D721Med (cell line): ENCODE measurements at regions not wholly inside any gene's neighbourhood (a gene's known extent, or its start where the extent isn't known, plus 50 kb on each side); places are given as distances from the start of the nearest gene placed in this dataset.
A peak's percentile ranks its signal among the peaks of the same experiment; 100 is the strongest.

Source experiments
- DNase-seq: peaks from one replicate; pipeline ENCODE4 v3.0.0; 2011; ENCODE audit warnings: low spot score; ENCODE audit not compliant: insufficient read length
- FAIRE-seq: peaks from 2 replicates; lab custom pipeline; 2011; peaks lifted over from hg19 to GRCh38; lab: Jason Lieb, UNC
- CTCF ChIP-seq: IDR thresholded peaks from 2 replicates; pipeline ENCODE4 v1.5.1; 2012; ENCODE audit warnings: mild to moderate bottlenecking, control low read depth; ENCODE audit not compliant: insufficient read depth; ENCODE audit errors: missing control alignments

- TF ChIP-seq CTCF = no peak
- FAIRE-seq (no peak), DNase-seq (no peak)
Observed at GRCh38 chr1:193850745-193851144, 664.3 kb upstream of the B3GALT2 start.

GRCh38 chr1:193846876-193847604 lies 660.6 kb upstream of the B3GALT2 start:
- no peak for TF ChIP-seq CTCF
- DNase-seq = no peak
- FAIRE-seq = peak; percentile 76

GRCh38 chr1:193846411-193846810 lies 660.0 kb upstream of the B3GALT2 start:
- no peak for TF ChIP-seq CTCF
- DNase-seq (no peak), FAIRE-seq (peak; percentile 90)

- no peak for TF ChIP-seq CTCF
- DNase-seq (no peak), FAIRE-seq (no peak)
Observed at GRCh38 chr1:193841857-193842256, 655.4 kb upstream of the B3GALT2 start.

- FAIRE-seq (peak; percentile 11), DNase-seq (no peak)
- TF ChIP-seq CTCF = no peak
Observed at GRCh38 chr1:193831465-193831864, 645.1 kb upstream of the B3GALT2 start.

- FAIRE-seq (no peak), DNase-seq (no peak)
- TF ChIP-seq CTCF = no peak
Observed at GRCh38 chr1:193827516-193827915, 641.1 kb upstream of the B3GALT2 start.

- DNase-seq = no peak
- TF ChIP-seq CTCF = no peak
- FAIRE-seq = peak; percentile 60
Observed at GRCh38 chr1:193819376-193819775, 633.0 kb upstream of the B3GALT2 start.
